ENCODE measurements at regions not wholly inside any gene's neighbourhood (a gene's known extent, or its start where the extent isn't known, plus 50 kb on each side); places are given as distances from the start of the nearest gene placed in this dataset.

GRCh38 chrX:6981718-6982406, 165.7 kb upstream of the STS start:
- DNase-seq (ENCODE audit: low spot score in 2 of 2), result no peak
- Histone ChIP-seq H3K4me3 (no peak overlapping the region), H3K27me3 (no peaks in the 10 kb centered on the region), H3K36me3 (no peaks in the 10 kb centered on the region), H3K27ac (no peak overlapping the region), H3K9me3 (no peaks in the 10 kb centered on the region), H3K4me1 (no peaks in the 10 kb centered on the region)
- WGBS, 2 donors, result 87 to 88% methylated on average over 8 of the region's 8 CpGs
- TF ChIP-seq EP300 (IDR thresholded peaks at IDR 0.05) (no peak), POLR2A (IDR thresholded peaks at IDR 0.05) (no peak), CTCF (IDR thresholded peaks at IDR 0.05) (no peak)

GRCh38 chrX:6980981-6981380, 166.5 kb upstream of the STS start:
- Histone ChIP-seq H3K4me1 (no peaks in the 10 kb centered on the region), H3K4me3 (no peak overlapping the region), H3K9me3 (no peaks in the 10 kb centered on the region), H3K27me3 (no peaks in the 10 kb centered on the region), H3K27ac (no peak overlapping the region), H3K36me3 (no peaks in the 10 kb centered on the region)
- 87 to 94% methylated on average over 2 of the region's 2 CpGs for WGBS, 2 donors
- TF ChIP-seq CTCF (IDR thresholded peaks at IDR 0.05) (no peak), POLR2A (IDR thresholded peaks at IDR 0.05) (no peak), EP300 (IDR thresholded peaks at IDR 0.05) (no peak)
- DNase-seq (ENCODE audit: low spot score in 2 of 2), result no peak

- Histone ChIP-seq H3K27ac (no peak overlapping the region), H3K27me3 (no peaks in the 10 kb centered on the region), H3K4me1 (no peaks in the 10 kb centered on the region), H3K4me3 (no peak overlapping the region), H3K9me3 (peaks cover 0 to 3% (median 0%) of the 10 kb centered on the region in 4 donors), H3K36me3 (no peaks in the 10 kb centered on the region)
- DNase-seq (ENCODE audit: low spot score in 2 of 2), result no peak
- 70 to 88% methylated on average over 4 to 6 of the region's 6 CpGs for WGBS, 2 donors
- TF ChIP-seq POLR2A (IDR thresholded peaks at IDR 0.05) (no peak), CTCF (IDR thresholded peaks at IDR 0.05) (no peak), EP300 (IDR thresholded peaks at IDR 0.05) (no peak)
Observed at GRCh38 chrX:6968231-6968630, 179.3 kb upstream of the STS start.

GRCh38 chrX:6965729-6966128, 181.8 kb upstream of the STS start:
- 70 to 80% methylated on average over 4 of the region's 4 CpGs for WGBS, 2 donors
- no peaks in the 10 kb centered on the region for H3K27me3 ChIP-seq
- DNase-seq (ENCODE audit: low spot score in 2 of 2), result no peak

GRCh38 chrX:6962006-6962355, 185.5 kb upstream of the STS start:
- TF ChIP-seq POLR2A (IDR thresholded peaks at IDR 0.05) (no peak), EP300 (IDR thresholded peaks at IDR 0.05) (no peak), CTCF (IDR thresholded peaks at IDR 0.05) (no peak)
- Histone ChIP-seq H3K9me3 (no peaks in the 10 kb centered on the region), H3K4me3 (no peak overlapping the region), H3K27ac (no peak overlapping the region), H3K27me3 (no peaks in the 10 kb centered on the region), H3K36me3 (no peaks in the 10 kb centered on the region), H3K4me1 (no peaks in the 10 kb centered on the region)
- DNase-seq (ENCODE audit: low spot score in 2 of 2), result no peak
- WGBS, 2 donors, result 88 to 89% methylated on average over 2 of the region's 2 CpGs

More at GRCh38 chrX:6965729-6966128, 181.8 kb upstream of the STS start:
- H3K9me3 ChIP-seq, result no peaks in the 10 kb centered on the region
- no peak overlapping the region for H3K27ac ChIP-seq
- no peaks in the 10 kb centered on the region for H3K36me3 ChIP-seq
- H3K4me3 ChIP-seq, result no peak overlapping the region
- H3K4me1 ChIP-seq, result no peaks in the 10 kb centered on the region
- TF ChIP-seq EP300 (IDR thresholded peaks at IDR 0.05) (no peak), POLR2A (IDR thresholded peaks at IDR 0.05) (no peak), CTCF (IDR thresholded peaks at IDR 0.05) (no peak)

All from tibial nerve (tissue), 4 donors.